Fibroblast of lung (primary cell): ENCODE measurements at regions not wholly inside any gene's neighbourhood (a gene's known extent, or its start where the extent isn't known, plus 50 kb on each side); places are given as distances from the start of the nearest gene placed in this dataset.

Experiments
- DNase-seq, 2 donors: peaks; one replicate each; pipeline versions ENCODE4 v3.0.0 to v3.0.0-alpha.2; 2010; ENCODE audit warnings: low read depth in 2 of 2
- H2AFZ ChIP-seq: 2 replicates; pipeline ENCODE4 v1.5.1; 2012; ENCODE audit warnings: low read length, control low read depth, inconsistent platforms
- H3K27ac ChIP-seq: 2 replicates; pipeline ENCODE4 v1.5.1; 2011; ENCODE audit warnings: low read length, control low read depth; ENCODE audit not compliant: insufficient read depth
- H3K27me3 ChIP-seq: 2 replicates; pipeline ENCODE4 v1.5.1; 2011; ENCODE audit warnings: mild to moderate bottlenecking, low read length; ENCODE audit not compliant: control insufficient read depth, insufficient read depth
- H3K36me3 ChIP-seq: 2 replicates; pipeline ENCODE4 v1.5.1; 2011; ENCODE audit warnings: low read length; ENCODE audit not compliant: control insufficient read depth, insufficient read depth
- H3K4me1 ChIP-seq: 2 replicates; pipeline ENCODE4 v1.5.1; 2011; ENCODE audit warnings: low read length; ENCODE audit not compliant: control insufficient read depth, insufficient read depth; ENCODE audit errors: extremely low read depth
- H3K4me2 ChIP-seq: 2 replicates; pipeline ENCODE4 v1.5.1; 2011; ENCODE audit warnings: low read length, control low read depth; ENCODE audit not compliant: insufficient read depth; ENCODE audit errors: extremely low read depth
- H3K4me3 ChIP-seq, 4 experiments: fragments of 200-600 bp in 1 of 4; sonication (generic) in 1 of 4; replicated peaks in 1 of 4; 2 replicates each; pipeline ENCODE4 v1.5.1; 2011 to 2016; ENCODE audit warnings: low read length in 4 of 4, low read depth in 3 of 4, mild to moderate bottlenecking in 3 of 4, control low read depth in 2 of 4, inconsistent platforms in 1 of 4, mixed read lengths in 1 of 4; ENCODE audit not compliant: insufficient read depth in 1 of 4; ENCODE audit errors: control extremely low read depth in 1 of 4
- H3K79me2 ChIP-seq: 2 replicates; pipeline ENCODE4 v1.5.1; 2012; ENCODE audit warnings: mild to moderate bottlenecking, low read length, inconsistent platforms; ENCODE audit not compliant: control insufficient read depth, insufficient read depth
- H3K9ac ChIP-seq: 2 replicates; pipeline ENCODE4 v1.5.1; 2011; ENCODE audit warnings: mild to moderate bottlenecking, low read length, control low read depth; ENCODE audit not compliant: insufficient read depth
- H3K9me3 ChIP-seq: 2 replicates; pipeline ENCODE4 v1.5.1; 2012; ENCODE audit warnings: low read depth, low read length; ENCODE audit not compliant: control insufficient read depth, insufficient read depth
- H4K20me1 ChIP-seq: 2 replicates; pipeline ENCODE4 v1.5.1; 2011; ENCODE audit warnings: low read length; ENCODE audit not compliant: control insufficient read depth, insufficient read depth; ENCODE audit errors: extremely low read depth
- CTCF ChIP-seq, 2 donors: IDR thresholded peaks in 1 of 2; conservative IDR thresholded peaks in 1 of 2; 1 replicate in 1 of 2; 2 replicates in 1 of 2; pipeline ENCODE4 v1.5.1; 2011 to 2012; ENCODE audit warnings: low read length in 2 of 2, control low read depth in 1 of 2, inconsistent platforms in 1 of 2, low read depth in 1 of 2, mild to moderate bottlenecking in 1 of 2
- EZH2 ChIP-seq: IDR thresholded peaks from 2 replicates; pipeline ENCODE4 v1.5.1; 2012; ENCODE audit warnings: low read length, control low read depth, mild to moderate bottlenecking; ENCODE audit errors: missing control alignments

- Histone ChIP-seq H3K4me3 (no peak overlapping the region), H3K4me1 (no peaks in the 10 kb centered on the region), H3K36me3 (no peaks in the 10 kb centered on the region), H4K20me1 (no peaks in the 10 kb centered on the region), H3K27me3 (no peaks in the 10 kb centered on the region), H3K79me2 (no peaks in the 10 kb centered on the region), H3K27ac (no peak overlapping the region), H2AFZ (peak overlapping the region; percentile 45), H3K9ac (no peak overlapping the region), H3K9me3 (no peaks in the 10 kb centered on the region), H3K4me2 (no peak overlapping the region)
- peak in 1 of 2 donors; percentile 74 for DNase-seq
- TF ChIP-seq CTCF (conservative IDR thresholded peaks at IDR 0.05 in 1 of 2, IDR thresholded peaks at IDR 0.05 in 1 of 2; ENCODE audit: low read depth in 1 of 2, low read length in 2 of 2) (no peak), EZH2 (no peak)
Observed at GRCh38 chr20:53794529-53795115, 201.0 kb upstream of the ZNF217 start.

GRCh38 chr20:53793783-53794383 is 200.2 kb upstream of the ZNF217 start:
- no peaks in the 10 kb centered on the region for H3K9me3 ChIP-seq
- H3K4me3 ChIP-seq = no peak overlapping the region
- H3K4me2 ChIP-seq = no peak overlapping the region
- no peaks in the 10 kb centered on the region for H3K27me3 ChIP-seq
- no peaks in the 10 kb centered on the region for H3K36me3 ChIP-seq
- TF ChIP-seq CTCF (conservative IDR thresholded peaks at IDR 0.05 in 1 of 2, IDR thresholded peaks at IDR 0.05 in 1 of 2; ENCODE audit: low read depth in 1 of 2, low read length in 2 of 2) = no peak
- no peak for TF ChIP-seq EZH2
- peak in 1 of 2 donors; percentile 20 for DNase-seq
- H3K27ac ChIP-seq = no peak overlapping the region
- H3K79me2 ChIP-seq = no peaks in the 10 kb centered on the region
- H3K4me1 ChIP-seq = no peaks in the 10 kb centered on the region
- no peak overlapping the region for H3K9ac ChIP-seq
- H4K20me1 ChIP-seq = no peaks in the 10 kb centered on the region
- no peak overlapping the region for H2AFZ ChIP-seq

- H3K4me1 ChIP-seq = no peaks in the 10 kb centered on the region
- no peaks in the 10 kb centered on the region for H3K27me3 ChIP-seq
- H3K9ac ChIP-seq = no peak overlapping the region
- H4K20me1 ChIP-seq = no peaks in the 10 kb centered on the region
- H3K4me3 ChIP-seq = no peak overlapping the region
- no peaks in the 10 kb centered on the region for H3K9me3 ChIP-seq
- no peak overlapping the region for H2AFZ ChIP-seq
- H3K36me3 ChIP-seq = no peaks in the 10 kb centered on the region
- H3K27ac ChIP-seq = no peak overlapping the region
- TF ChIP-seq CTCF (conservative IDR thresholded peaks at IDR 0.05 in 1 of 2, IDR thresholded peaks at IDR 0.05 in 1 of 2; ENCODE audit: low read depth in 1 of 2, low read length in 2 of 2) (no peak), EZH2 (no peak)
- DNase-seq = peak in 1 of 2 donors; percentile 15
- no peak overlapping the region for H3K4me2 ChIP-seq
- H3K79me2 ChIP-seq = no peaks in the 10 kb centered on the region
Observed at GRCh38 chr20:53792946-53793536, 199.4 kb upstream of the ZNF217 start.
